Immature natural killer cell (primary cell): ENCODE measurements at regions not wholly inside any gene's neighbourhood (a gene's known extent, or its start where the extent isn't known, plus 50 kb on each side); places are given as distances from the start of the nearest gene placed in this dataset.

Source experiments
- DNase-seq, 3 donors: peaks; one replicate each; pipeline ENCODE4 v3.0.0; 2022; ENCODE audit warnings: mixed read lengths in 1 of 3
- H3K27ac Mint-ChIP-seq, 6 donors: one replicate each; pipeline ENCODE4 v1.8.0; 2020; ENCODE audit warnings: mixed read lengths in 6 of 6, mild to moderate bottlenecking in 5 of 6, inconsistent platforms in 4 of 6, moderate library complexity in 3 of 6
- H3K27me3 Mint-ChIP-seq, 3 donors: one replicate each; pipeline ENCODE4 v1.8.0; 2020 to 2021; ENCODE audit warnings: low read depth in 3 of 3, mild to moderate bottlenecking in 3 of 3, mixed read lengths in 3 of 3, moderate library complexity in 3 of 3, inconsistent platforms in 1 of 3
- H3K36me3 Mint-ChIP-seq, 3 donors: one replicate each; pipeline ENCODE4 v1.8.0; 2020; ENCODE audit warnings: mixed read lengths in 3 of 3, inconsistent platforms in 2 of 3, mild to moderate bottlenecking in 2 of 3
- H3K4me1 Mint-ChIP-seq, 2 donors: one replicate each; pipeline ENCODE4 v1.8.0; 2020; ENCODE audit warnings: inconsistent platforms in 2 of 2, mild to moderate bottlenecking in 2 of 2, mixed read lengths in 2 of 2, moderate library complexity in 1 of 2
- H3K4me3 Mint-ChIP-seq, 5 donors: one replicate each; pipeline ENCODE4 v1.8.0; 2020; ENCODE audit warnings: mild to moderate bottlenecking in 5 of 5, mixed read lengths in 5 of 5, inconsistent platforms in 3 of 5, moderate library complexity in 3 of 5
- H3K9me3 Mint-ChIP-seq, 6 donors: one replicate each; pipeline ENCODE4 v1.8.0; 2020; ENCODE audit warnings: mild to moderate bottlenecking in 6 of 6, mixed read lengths in 6 of 6, inconsistent platforms in 4 of 6, moderate library complexity in 3 of 6

DNA sequence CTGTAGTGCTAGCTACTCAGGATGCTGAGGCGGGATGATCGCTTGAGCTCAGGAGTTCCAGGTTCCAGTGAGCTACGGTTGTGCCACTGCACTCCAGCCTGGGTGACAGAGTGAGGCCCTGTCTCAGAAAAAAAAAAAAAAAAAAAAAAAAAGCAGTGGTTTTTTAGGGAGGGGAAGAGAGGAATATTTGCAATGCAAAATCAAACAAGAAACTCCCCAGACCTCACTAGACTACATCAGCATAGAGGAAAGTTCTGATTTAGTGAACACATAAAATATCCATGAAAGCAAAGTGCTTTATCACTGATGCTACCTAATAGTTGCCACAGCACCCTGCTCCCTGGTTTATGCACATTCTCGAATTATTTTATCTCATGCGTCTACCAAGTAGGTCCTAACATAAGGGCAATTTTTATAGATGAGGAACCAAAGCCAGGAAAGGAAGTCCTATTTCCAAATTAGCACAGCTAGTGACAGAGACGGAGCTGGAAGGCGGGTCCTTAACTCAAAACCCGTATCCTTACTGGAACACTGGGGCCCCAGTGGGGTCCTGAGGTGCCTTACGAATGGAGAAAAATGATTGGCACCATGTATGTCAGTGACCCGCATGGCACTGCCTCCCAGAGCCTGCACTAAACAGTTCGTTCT is 50.7 kb upstream of the GPR157 start:
- no peak overlapping the region for H3K27ac Mint-ChIP-seq
- no peaks in the 10 kb centered on the region for H3K9me3 Mint-ChIP-seq
- no peak for DNase-seq
- H3K27me3 Mint-ChIP-seq: peaks cover 2 to 8% (median 7%) of the 10 kb centered on the region in 3 donors
- H3K4me3 Mint-ChIP-seq: no peak overlapping the region
- H3K4me1 Mint-ChIP-seq: peaks cover 6% of the 10 kb centered on the region in 2 donors
- H3K36me3 Mint-ChIP-seq: peaks cover 0 to 3% (median 0%) of the 10 kb centered on the region in 3 donors

DNA sequence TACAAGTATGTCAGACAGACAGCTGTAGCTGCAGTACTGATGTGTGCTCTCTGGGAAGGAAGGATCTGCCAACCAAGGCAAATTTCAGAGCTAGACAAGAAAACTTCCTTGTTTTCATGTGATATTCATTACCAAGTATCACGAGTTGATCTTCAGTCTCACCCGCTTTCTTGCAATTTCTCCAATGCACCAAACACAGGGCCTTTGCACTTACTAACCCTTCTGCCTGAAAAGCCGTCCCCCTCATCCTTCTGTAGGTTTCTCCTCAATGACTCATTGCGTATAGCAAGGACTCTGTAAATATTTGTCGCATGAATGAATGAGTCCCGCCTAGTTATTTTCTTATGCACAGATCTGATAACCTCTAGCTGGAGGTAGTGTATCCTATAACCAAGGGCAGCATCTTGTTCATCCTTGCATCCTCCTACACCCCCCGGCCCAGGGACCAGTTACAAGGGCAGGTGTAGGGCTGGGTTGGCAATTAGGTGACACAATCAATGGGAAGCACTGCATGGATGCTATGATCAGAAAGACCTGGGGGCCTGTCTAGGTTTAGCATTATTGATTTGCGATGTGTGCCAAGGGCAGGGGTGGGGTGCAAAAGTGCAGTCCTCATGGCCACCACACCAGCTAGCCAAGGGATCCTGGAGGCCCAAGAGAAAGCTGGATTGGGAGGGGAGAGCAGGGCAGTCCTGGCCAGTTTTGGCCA is 51.4 kb upstream of the GPR157 start:
- H3K27me3 Mint-ChIP-seq: peaks cover 4 to 8% (median 8%) of the 10 kb centered on the region in 3 donors
- H3K9me3 Mint-ChIP-seq: no peaks in the 10 kb centered on the region
- no peak overlapping the region for H3K4me3 Mint-ChIP-seq
- peaks cover 6% of the 10 kb centered on the region in 2 donors for H3K4me1 Mint-ChIP-seq
- no peak overlapping the region for H3K27ac Mint-ChIP-seq
- H3K36me3 Mint-ChIP-seq: peaks cover 0 to 3% (median 0%) of the 10 kb centered on the region in 3 donors
- DNase-seq: no peak

GRCh38 chr1:9181176-9181906 is 52.4 kb upstream of the GPR157 start:
- Mint-ChIP-seq H3K9me3 (no peaks in the 10 kb centered on the region), H3K36me3 (no peaks in the 10 kb centered on the region), H3K4me3 (peak overlapping the region; percentile 43 to 69 (median 55)), H3K4me1 (peaks cover 6% of the 10 kb centered on the region in 2 donors), H3K27me3 (peaks cover 4 to 8% (median 7%) of the 10 kb centered on the region in 3 donors), H3K27ac (no peak overlapping the region)
- DNase-seq: peak; percentile 39 to 56 (median 47)

- DNase-seq: no peak
Measured at GRCh38 chr1:9181990-9182783, 52.4 kb upstream of the H6PD start.

DNA sequence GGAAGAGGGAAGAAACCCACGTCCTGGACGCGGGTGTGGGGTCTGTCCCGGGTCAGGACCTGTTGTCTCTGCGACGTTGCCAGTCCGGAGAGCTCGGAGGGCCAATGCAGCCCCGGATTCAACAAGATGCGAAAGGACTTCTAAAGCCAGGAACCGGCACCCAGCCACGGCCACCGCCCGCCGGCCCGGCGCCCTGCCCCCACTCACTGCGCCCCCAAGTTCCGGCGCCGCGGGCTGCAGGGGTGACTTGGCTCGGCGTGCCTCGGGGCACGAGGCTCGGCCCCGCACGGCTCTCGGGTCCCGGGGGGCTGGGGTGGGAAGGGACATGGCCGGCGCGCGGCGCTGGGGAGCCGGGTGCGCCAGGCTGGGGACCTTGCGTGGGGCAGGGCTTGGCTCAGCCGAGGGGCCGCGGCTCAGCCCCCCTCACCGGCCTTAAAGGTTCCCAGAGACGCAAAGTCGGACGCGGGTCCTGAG is 51.8 kb upstream of the H6PD start:
- Mint-ChIP-seq H3K9me3 (no peaks in the 10 kb centered on the region), H3K27ac (no peak overlapping the region), H3K4me1 (peaks cover 6% of the 10 kb centered on the region in 2 donors), H3K36me3 (no peaks in the 10 kb centered on the region), H3K27me3 (peaks cover 4 to 10% (median 8%) of the 10 kb centered on the region in 3 donors), H3K4me3 (peak overlapping the region in 1 of 5 donors; percentile 33)
- no peak for DNase-seq

More at GRCh38 chr1:9181990-9182783, 52.4 kb upstream of the H6PD start:
- Mint-ChIP-seq H3K9me3 (no peaks in the 10 kb centered on the region), H3K27me3 (peaks cover 4 to 8% (median 7%) of the 10 kb centered on the region in 3 donors), H3K27ac (no peak overlapping the region), H3K4me1 (peaks cover 6% of the 10 kb centered on the region in 2 donors), H3K36me3 (no peaks in the 10 kb centered on the region), H3K4me3 (peak overlapping the region in 4 of 5 donors; percentile 33 to 69 (median 49))

DNA sequence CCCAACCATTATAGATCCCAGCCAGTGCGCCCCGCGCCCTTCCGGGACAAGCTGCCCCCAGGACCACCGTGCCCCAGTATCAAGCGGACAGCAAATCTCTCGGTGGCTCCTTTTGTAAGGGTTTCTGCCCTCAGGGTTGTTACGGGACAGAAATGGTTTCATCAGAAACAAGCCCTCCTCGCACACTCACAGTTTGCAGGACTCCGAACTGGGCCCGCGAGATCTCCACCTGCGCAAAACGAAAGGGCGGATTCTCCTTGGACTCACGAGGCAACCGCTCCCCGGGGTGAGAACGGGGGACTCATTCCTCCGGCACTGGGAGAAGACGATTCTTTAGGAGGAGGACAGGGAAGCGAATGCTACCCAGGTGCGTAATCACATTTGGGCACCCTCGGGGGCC is 51.1 kb upstream of the H6PD start:
- no peak overlapping the region for H3K27ac Mint-ChIP-seq
- no peak overlapping the region for H3K4me3 Mint-ChIP-seq
- no peaks in the 10 kb centered on the region for H3K9me3 Mint-ChIP-seq
- peaks cover 6% of the 10 kb centered on the region in 2 donors for H3K4me1 Mint-ChIP-seq
- H3K27me3 Mint-ChIP-seq: peaks cover 4 to 10% (median 8%) of the 10 kb centered on the region in 3 donors
- no peak for DNase-seq
- no peaks in the 10 kb centered on the region for H3K36me3 Mint-ChIP-seq

GRCh38 chr1:9183898-9184297 is 50.7 kb upstream of the H6PD start:
- H3K9me3 Mint-ChIP-seq: no peaks in the 10 kb centered on the region
- H3K36me3 Mint-ChIP-seq: no peaks in the 10 kb centered on the region
- no peak overlapping the region for H3K4me3 Mint-ChIP-seq
- H3K4me1 Mint-ChIP-seq: peaks cover 6% of the 10 kb centered on the region in 2 donors
- no peak for DNase-seq
- H3K27me3 Mint-ChIP-seq: peaks cover 4 to 10% (median 7%) of the 10 kb centered on the region in 3 donors
- H3K27ac Mint-ChIP-seq: no peak overlapping the region

GRCh38 chr1:9184749-9185148 is 49.8 kb upstream of the H6PD start:
- H3K27me3 Mint-ChIP-seq: peaks cover 6 to 10% (median 8%) of the 10 kb centered on the region in 3 donors
- H3K4me1 Mint-ChIP-seq: peaks cover 6% of the 10 kb centered on the region in 2 donors
- H3K27ac Mint-ChIP-seq: no peak overlapping the region
- no peaks in the 10 kb centered on the region for H3K36me3 Mint-ChIP-seq
- H3K4me3 Mint-ChIP-seq: no peak overlapping the region
- DNase-seq: no peak
- H3K9me3 Mint-ChIP-seq: no peaks in the 10 kb centered on the region
